ENCODE measurements at regions not wholly inside any gene's neighbourhood (a gene's known extent, or its start where the extent isn't known, plus 50 kb on each side); places are given as distances from the start of the nearest gene placed in this dataset.
A peak's percentile ranks its signal among the peaks of the same experiment; 100 is the strongest.
"Not testable (repeated sequence)": the region's sequence is repeated elsewhere in the genome, so short reads cannot be mapped to it uniquely, and the experiment has no call there.

GRCh38 chr3:127418560-127419147 is 130.8 kb upstream of the PRR20G start:
- no peak for DNase-seq (ENCODE audit: low spot score)

GRCh38 chr3:127417709-127418559 is 130.1 kb upstream of the PRR20G start:
- no peak for DNase-seq (ENCODE audit: low spot score)

GRCh38 chr3:127413871-127414270 is 126.0 kb upstream of the PRR20G start:
- no peak for DNase-seq (ENCODE audit: low spot score)

- DNase-seq (ENCODE audit: low spot score), result no peak
Observed at GRCh38 chr3:127413318-127413673, 125.5 kb upstream of the PRR20G start.

- no peak for DNase-seq (ENCODE audit: low spot score)
Observed at GRCh38 chr3:127412578-127413317, 124.9 kb upstream of the PRR20G start.

GRCh38 chr3:127411875-127412274 is 124.0 kb upstream of the PRR20G start:
- DNase-seq (ENCODE audit: low spot score), result not testable (repeated sequence)

- DNase-seq (ENCODE audit: low spot score), result no peak
Observed at GRCh38 chr3:127411083-127411727, 123.4 kb upstream of the PRR20G start.

GRCh38 chr3:127410678-127411077 is 122.8 kb upstream of the PRR20G start:
- DNase-seq (ENCODE audit: low spot score), result no peak

GRCh38 chr3:127410137-127410488 is 122.3 kb upstream of the PRR20G start:
- DNase-seq (ENCODE audit: low spot score), result no peak

- no peak for DNase-seq (ENCODE audit: low spot score)
Observed at GRCh38 chr3:127409421-127410136, 121.7 kb upstream of the PRR20G start.

GRCh38 chr3:127408684-127409420 is 121.0 kb upstream of the PRR20G start:
- DNase-seq (ENCODE audit: low spot score), result peak; percentile 23

- no peak for DNase-seq (ENCODE audit: low spot score)
Observed at GRCh38 chr3:127408022-127408683, 120.3 kb upstream of the PRR20G start.

- DNase-seq (ENCODE audit: low spot score), result no peak
Observed at GRCh38 chr3:127407026-127407939, 119.4 kb upstream of the PRR20G start.

GRCh38 chr3:127406309-127407025 is 118.6 kb upstream of the PRR20G start:
- DNase-seq (ENCODE audit: low spot score), result peak; percentile 56

- no peak for DNase-seq (ENCODE audit: low spot score)
Observed at GRCh38 chr3:127405791-127406190, 117.9 kb upstream of the PRR20G start.

GRCh38 chr3:127405010-127405598 is 117.3 kb upstream of the PRR20G start:
- no peak for DNase-seq (ENCODE audit: low spot score)

- DNase-seq (ENCODE audit: low spot score), result no peak
Observed at GRCh38 chr3:127404221-127405009, 116.6 kb upstream of the PRR20G start.

- DNase-seq (ENCODE audit: low spot score), result no peak
Observed at GRCh38 chr3:127403795-127404194, 115.9 kb upstream of the PRR20G start.

Measured in NAMALWA (cell line).